C4-2B (cell line): ENCODE measurements at regions not wholly inside any gene's neighbourhood (a gene's known extent, or its start where the extent isn't known, plus 50 kb on each side); places are given as distances from the start of the nearest gene placed in this dataset.

Experiments used
- CTCF ChIP-seq: fragments of 450-650 bp; conservative IDR thresholded peaks from 2 replicates; pipeline ENCODE4 v1.5.1; 2017; ENCODE audit warnings: mild to moderate bottlenecking
- ZFX ChIP-seq: fragments of 450-650 bp; IDR thresholded peaks from 2 replicates; pipeline ENCODE4 v1.6.1; 2017

GRCh38 chr21:24197923-24198322 is 1409.4 kb downstream of the MRPL39 start:
- TF ChIP-seq CTCF = no peak
- no peak for TF ChIP-seq ZFX
